ENCODE measurements at regions not wholly inside any gene's neighbourhood (a gene's known extent, or its start where the extent isn't known, plus 50 kb on each side); places are given as distances from the start of the nearest gene placed in this dataset.

GRCh38 chr12:25744313-25744712, 191.2 kb upstream of the LMNTD1 start:
- Histone ChIP-seq H3K27me3 (no peaks in the 10 kb centered on the region), H3K27ac (no peak overlapping the region), H3K4me1 (no peaks in the 10 kb centered on the region), H3K4me3 (no peak overlapping the region), H3K36me3 (no peaks in the 10 kb centered on the region), H3K9me3 (no peaks in the 10 kb centered on the region)
- no peak for DNase-seq
- TF ChIP-seq CTCF (IDR thresholded peaks at IDR 0.05), result no peak
- intact Hi-C loops (cut with DNase I; ENCODE audit: low total_unique reads), result no loop called here

- H3K9me3 ChIP-seq, result no peaks in the 10 kb centered on the region
- H3K4me1 ChIP-seq, result no peaks in the 10 kb centered on the region
- DNase-seq, result no peak
- no peaks in the 10 kb centered on the region for H3K36me3 ChIP-seq
- TF ChIP-seq CTCF (IDR thresholded peaks at IDR 0.05), result no peak
- H3K4me3 ChIP-seq, result no peak overlapping the region
- intact Hi-C loops (cut with DNase I; ENCODE audit: low total_unique reads), result no loop called here
- H3K27me3 ChIP-seq, result no peaks in the 10 kb centered on the region
- H3K27ac ChIP-seq, result no peak overlapping the region
Measured at GRCh38 chr12:25745281-25745680, 192.2 kb upstream of the LMNTD1 start.

DNA sequence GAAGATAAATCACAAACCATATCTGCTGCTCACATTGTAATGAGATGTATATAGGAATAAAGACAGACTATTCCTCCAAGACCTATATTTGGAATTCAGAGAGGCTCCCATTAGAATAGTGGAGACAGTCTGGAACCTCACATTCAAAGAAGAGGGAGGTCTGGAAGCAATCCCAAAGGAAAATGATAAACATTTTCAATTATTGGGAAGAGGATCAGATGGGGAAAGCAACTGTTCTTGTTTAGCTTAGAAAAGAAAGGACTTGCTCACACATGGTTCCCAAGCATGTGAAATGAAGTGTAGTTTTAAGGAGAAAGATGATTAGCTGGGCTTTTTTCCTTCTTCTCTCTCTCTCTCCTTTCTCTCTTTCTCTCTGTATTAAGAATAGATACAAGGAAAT, 193.0 kb upstream of the LMNTD1 start:
- intact Hi-C loops (cut with DNase I; ENCODE audit: low total_unique reads), result no loop called here
- Histone ChIP-seq H3K27me3 (no peaks in the 10 kb centered on the region), H3K4me3 (no peak overlapping the region), H3K9me3 (no peaks in the 10 kb centered on the region), H3K4me1 (no peaks in the 10 kb centered on the region), H3K27ac (no peak overlapping the region), H3K36me3 (no peaks in the 10 kb centered on the region)
- no peak for DNase-seq
- no peak for TF ChIP-seq CTCF (IDR thresholded peaks at IDR 0.05)

GRCh38 chr12:25752710-25753309, 199.7 kb upstream of the LMNTD1 start:
- intact Hi-C loops (cut with DNase I; ENCODE audit: low total_unique reads), result no loop called here
- Histone ChIP-seq H3K4me1 (no peaks in the 10 kb centered on the region), H3K4me3 (no peak overlapping the region), H3K9me3 (no peaks in the 10 kb centered on the region), H3K36me3 (no peaks in the 10 kb centered on the region), H3K27ac (no peak overlapping the region), H3K27me3 (no peaks in the 10 kb centered on the region)
- no peak for TF ChIP-seq CTCF (IDR thresholded peaks at IDR 0.05)
- no peak for DNase-seq

GRCh38 chr12:25755136-25755970, 202.3 kb upstream of the LMNTD1 start:
- no peak for DNase-seq
- Histone ChIP-seq H3K9me3 (no peaks in the 10 kb centered on the region), H3K4me3 (no peak overlapping the region), H3K27me3 (no peaks in the 10 kb centered on the region), H3K4me1 (no peaks in the 10 kb centered on the region), H3K27ac (no peak overlapping the region), H3K36me3 (no peaks in the 10 kb centered on the region)
- no peak for TF ChIP-seq CTCF (IDR thresholded peaks at IDR 0.05)
- intact Hi-C loops (cut with DNase I; ENCODE audit: low total_unique reads), result no loop called here

Data from tibial artery (tissue), 4 donors.